Astrocyte of the spinal cord (primary cell): ENCODE measurements at regions not wholly inside any gene's neighbourhood (a gene's known extent, or its start where the extent isn't known, plus 50 kb on each side); places are given as distances from the start of the nearest gene placed in this dataset.

Experiments used
- DNase-seq: peaks from one replicate; pipeline ENCODE4 v3.0.0; 2011; ENCODE audit warnings: low read depth, low spot score
- H3K4me3 ChIP-seq: 2 replicates; pipeline ENCODE4 v1.5.1; 2011; ENCODE audit warnings: low read depth, mild to moderate bottlenecking, low read length, moderate library complexity
- CTCF ChIP-seq: IDR thresholded peaks from 2 replicates; pipeline ENCODE4 v1.5.1; 2012; ENCODE audit warnings: low read depth, mild to moderate bottlenecking, low read length, inconsistent platforms
- in situ Hi-C: cut with HindIII; loops from 2 replicates; pipeline ENCODE4 v1.10.0; 2017; ENCODE audit warnings: low sequenced_read_pairs

GRCh38 chr11:116694349-116694725 lies 78.5 kb downstream of the BUD13 start:
- no peak overlapping the region for H3K4me3 ChIP-seq
- in situ Hi-C loops: no loop called here
- TF ChIP-seq CTCF: no peak
- no peak for DNase-seq

- H3K4me3 ChIP-seq: no peak overlapping the region
- DNase-seq: no peak
- in situ Hi-C loops: no loop called here
- TF ChIP-seq CTCF: no peak
These were observed 79.0 kb downstream of the BUD13 start for GRCh38 chr11:116693593-116694348.

- TF ChIP-seq CTCF: no peak
- no peak overlapping the region for H3K4me3 ChIP-seq
- no peak for DNase-seq
- in situ Hi-C loops: no loop called here
These were observed 79.7 kb downstream of the BUD13 start for GRCh38 chr11:116693102-116693570.

- no peak for TF ChIP-seq CTCF
- in situ Hi-C loops: no loop called here
- H3K4me3 ChIP-seq: no peak overlapping the region
- no peak for DNase-seq
These were observed 80.3 kb downstream of the BUD13 start for GRCh38 chr11:116692318-116693101.

GRCh38 chr11:116691771-116692177 lies 81.0 kb downstream of the BUD13 start:
- TF ChIP-seq CTCF: peak; percentile 88
- no peak overlapping the region for H3K4me3 ChIP-seq
- peak; percentile 12 for DNase-seq
- in situ Hi-C loops: no loop called here

GRCh38 chr11:116690611-116691010 lies 82.2 kb downstream of the BUD13 start:
- in situ Hi-C loops: no loop called here
- no peak overlapping the region for H3K4me3 ChIP-seq
- no peak for DNase-seq
- no peak for TF ChIP-seq CTCF
